CD4-positive, alpha-beta T cell treated with Interleukin-2 at 100 ng/mL for 4 hours (primary cell): ENCODE measurements at regions not wholly inside any gene's neighbourhood (a gene's known extent, or its start where the extent isn't known, plus 50 kb on each side); places are given as distances from the start of the nearest gene placed in this dataset.
A peak's percentile ranks its signal among the peaks of the same experiment; 100 is the strongest.

ENCODE experiments used
- DNase-seq: peaks from one replicate; pipeline ENCODE4 v3.0.0-alpha.2; 2020; ENCODE audit warnings: low spot score

DNA sequence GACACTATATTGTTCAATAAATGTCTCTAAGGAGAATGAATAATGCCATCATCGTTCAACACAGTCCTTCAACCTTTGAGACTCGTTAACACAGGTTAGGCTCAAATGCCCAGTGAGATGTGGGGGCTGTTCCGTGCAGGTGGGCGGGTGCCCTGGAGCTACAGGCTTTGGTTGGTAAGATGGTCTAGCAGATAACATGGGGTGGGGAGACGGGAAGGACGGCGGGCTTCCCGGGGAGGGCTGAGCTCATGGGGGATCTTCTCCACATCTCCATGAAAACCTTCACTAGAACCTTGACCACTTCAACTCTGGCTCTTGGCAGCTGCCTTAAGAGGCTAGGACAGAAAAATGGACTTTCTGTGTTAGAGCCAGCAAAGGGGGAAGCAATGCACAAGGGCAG lies 134.1 kb upstream of the TCERG1L start:
- no peak for DNase-seq

DNA sequence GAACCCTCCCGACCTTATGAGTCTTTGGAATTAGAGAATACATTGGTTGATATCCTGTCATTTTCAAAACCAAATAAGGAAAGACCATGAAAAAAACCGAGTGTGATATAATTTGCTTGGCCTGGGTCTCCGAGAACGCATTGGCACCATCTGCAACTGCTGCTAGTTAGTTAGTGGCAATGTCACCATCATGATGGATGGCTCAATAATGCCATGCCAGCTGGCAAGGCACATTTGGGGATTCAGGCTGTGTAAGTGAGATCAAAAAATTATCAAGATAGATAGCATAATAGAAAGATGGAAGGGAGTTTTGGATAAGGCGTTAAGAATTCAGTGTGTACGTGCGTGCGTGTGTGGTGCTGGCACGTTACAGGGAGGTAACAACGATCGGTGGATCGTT lies 134.7 kb upstream of the TCERG1L start:
- no peak for DNase-seq

DNA sequence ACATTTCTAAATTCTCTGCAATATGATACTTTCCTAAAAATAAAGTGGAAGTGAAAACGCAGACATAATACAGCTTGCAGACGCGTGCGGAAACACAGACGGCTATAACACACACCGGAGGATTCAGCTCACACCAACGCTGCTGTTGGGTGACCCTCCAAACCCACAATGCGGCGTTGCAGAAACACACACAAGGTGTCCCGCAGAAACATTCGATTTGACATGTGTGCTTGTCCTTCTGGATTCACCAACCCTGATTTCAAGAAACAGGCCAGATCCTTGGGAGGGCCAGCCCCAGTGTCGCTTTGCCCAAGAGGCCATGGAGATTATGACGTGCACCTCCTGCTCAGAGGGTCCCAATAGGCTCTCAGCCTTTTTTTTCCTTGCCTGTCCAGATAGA lies 136.7 kb upstream of the TCERG1L start:
- no peak for DNase-seq

DNA sequence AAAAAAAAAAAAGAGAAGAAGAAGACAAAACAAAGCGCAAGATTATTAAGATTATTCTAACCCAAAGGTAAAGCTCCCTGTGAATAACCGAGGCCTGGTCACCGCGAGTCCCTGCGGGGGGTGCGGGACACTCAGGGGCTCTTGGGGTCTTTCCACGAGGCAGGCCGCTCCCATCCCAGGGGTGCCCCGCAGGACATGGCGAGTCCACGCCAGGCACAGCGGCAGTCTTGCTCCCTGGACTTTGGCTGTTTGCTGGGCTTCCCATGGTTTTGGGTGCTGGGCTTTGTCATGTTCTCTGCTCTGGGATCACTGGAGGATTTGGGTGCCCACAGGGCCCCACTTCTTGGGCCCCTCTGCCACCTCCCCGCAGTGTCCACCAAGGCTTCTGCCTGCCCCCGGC lies 137.4 kb upstream of the TCERG1L start:
- DNase-seq, result no peak

DNA sequence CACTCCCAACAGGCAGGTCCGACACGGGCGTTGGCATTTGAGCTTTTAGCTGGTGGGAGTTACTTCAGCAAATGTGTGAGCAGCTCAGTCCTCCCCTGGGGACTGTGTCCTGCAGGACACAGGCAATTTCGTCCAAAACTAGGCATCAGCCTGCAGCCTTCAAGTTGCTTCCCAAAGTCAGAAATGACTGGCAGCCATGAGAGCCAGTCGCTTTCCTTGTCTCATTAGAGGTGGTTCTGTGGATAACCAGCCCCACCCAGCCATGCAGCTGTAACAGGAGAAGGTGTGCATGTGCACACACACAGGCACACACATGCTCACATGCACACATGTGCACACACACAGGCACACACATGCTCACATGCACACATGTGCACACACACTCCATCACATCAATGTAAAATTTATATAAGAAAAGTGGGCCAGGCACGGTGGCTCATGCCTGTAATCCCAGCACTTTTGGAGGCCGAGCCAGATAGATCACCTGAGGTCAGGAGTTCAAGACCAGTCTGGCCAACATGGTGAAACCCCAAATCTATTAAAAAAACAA lies 138.8 kb upstream of the TCERG1L start:
- DNase-seq, result no peak

DNA sequence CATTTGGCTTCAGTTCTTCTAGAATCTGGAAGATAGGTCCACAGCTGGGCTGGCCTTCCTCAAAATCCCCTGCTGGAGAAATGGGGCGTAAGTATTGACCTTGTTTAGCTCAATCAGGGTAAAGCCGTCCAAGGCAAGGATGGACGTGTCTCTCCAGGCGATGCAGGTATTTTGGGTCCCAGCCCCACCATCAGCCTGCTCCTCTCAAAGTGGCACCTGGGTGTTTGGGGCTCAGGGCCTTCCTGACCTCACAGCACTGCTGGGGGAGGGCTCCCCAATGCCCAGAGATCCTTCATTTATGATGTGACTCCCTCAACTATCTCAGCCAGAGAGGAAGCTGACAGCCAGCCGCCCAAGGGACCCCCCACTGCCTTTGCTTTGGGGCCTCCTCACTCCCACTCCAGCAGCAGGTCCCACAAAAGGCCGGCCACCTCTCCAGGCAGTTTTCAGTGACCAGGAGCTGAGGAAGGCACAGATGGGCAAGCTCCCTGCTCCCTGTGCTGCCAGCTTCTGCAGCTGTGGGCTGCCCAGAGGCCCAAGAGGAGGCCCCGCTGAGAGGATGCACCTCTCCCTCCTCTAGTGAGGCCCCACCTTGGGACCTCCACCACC lies 140.0 kb upstream of the TCERG1L start:
- DNase-seq, result no peak

DNA sequence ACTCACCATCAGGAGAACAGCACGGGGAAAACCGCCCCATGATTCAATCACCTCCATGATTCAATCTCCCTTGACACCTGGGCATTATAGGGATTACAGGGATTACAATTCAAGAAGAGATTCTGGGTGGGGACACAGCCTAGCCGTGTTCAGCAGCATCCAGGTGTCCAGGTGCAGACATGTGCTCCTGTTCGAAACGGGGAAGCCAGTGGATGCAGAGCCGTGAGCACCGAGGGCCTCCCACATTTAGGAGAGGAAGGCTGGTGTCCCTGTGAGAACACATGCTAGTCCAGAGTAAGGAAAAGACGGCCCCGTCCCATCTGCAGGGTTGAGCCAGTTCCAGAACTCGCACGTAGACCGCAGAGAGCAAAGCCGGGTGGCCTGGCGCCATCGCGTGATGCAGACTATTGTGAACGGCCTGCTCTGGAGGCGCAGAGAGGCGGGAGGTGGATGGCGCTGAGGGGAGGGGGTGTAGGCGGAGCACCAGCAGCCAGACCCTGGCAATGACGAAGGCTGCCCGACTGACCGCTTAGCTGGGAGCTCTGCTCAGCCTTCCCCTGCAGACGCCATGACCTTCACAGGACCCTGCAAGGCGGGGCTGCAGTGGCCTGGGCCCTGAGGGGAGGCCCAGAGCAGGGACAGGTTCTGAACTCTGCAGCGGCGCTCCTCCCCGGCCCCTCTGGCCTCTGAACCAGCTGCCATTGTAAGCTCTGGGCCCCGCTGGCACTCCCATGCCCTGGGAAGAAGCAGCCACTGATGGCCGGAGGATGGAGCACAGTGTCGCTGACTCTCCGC lies 141.6 kb upstream of the TCERG1L start:
- DNase-seq, result no peak

DNA sequence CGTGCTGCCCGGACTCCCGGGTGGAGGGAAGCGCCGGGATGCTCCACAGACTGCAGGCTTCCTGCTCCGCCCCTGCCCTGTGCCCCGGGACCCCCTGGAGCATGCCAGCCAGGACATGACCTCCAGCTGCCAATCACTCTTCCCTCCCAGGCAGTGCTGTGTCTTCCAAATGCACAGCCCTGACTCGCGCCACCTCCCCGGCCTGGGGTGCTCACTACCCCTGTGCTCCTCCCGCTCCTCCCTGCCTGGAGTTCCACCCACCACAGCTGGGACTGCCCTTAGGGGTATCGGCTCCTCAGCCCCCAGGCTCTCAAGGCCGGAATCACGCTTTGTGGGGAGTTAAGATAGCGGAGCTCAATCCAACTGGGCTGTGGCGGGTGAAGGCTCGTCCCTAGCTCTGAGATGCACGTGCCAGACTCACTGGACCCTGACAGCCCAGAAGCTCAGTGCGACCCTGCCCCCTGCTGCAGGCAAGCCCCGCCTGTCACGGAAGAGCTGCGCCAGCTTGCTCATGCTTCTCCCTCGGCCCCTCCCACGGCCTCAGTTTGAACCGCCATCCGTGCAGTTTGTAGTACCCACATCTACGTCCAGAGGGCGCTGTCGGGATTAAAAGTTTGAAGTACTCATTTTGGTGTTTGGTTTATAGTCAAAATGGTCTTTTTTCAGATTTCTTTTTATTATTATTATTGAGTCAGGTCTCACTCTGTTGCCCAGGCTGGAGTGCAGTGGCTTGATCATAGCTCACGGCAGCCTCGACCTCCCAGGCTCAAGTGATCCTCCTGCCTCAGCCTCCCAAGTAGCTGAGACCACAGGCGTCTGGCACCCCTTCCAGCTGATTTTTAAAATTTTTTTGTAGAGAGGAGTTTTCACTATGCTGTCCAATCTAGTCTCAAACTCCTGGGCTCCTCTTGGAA lies 142.5 kb upstream of the TCERG1L start:
- peak; percentile 41 for DNase-seq

DNA sequence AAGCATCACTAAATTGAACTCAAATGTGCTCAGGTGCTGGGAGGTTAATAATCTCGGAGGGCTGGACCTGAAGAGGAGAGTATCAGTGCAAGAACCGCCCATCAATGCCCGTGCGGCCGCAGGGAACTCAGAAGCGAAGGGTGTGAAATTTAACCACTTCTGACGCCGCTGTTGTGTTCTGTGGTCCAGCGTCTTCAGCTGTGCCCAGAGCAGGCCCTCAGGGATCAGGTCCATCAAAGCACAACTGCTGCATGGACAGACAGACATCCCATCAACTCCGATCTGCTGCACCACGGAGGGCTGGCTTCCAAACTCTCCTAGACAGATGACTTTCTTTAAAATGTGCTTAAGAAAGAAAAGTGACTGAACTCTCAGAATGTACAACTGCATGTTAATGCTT lies 144.9 kb upstream of the TCERG1L start:
- no peak for DNase-seq

DNA sequence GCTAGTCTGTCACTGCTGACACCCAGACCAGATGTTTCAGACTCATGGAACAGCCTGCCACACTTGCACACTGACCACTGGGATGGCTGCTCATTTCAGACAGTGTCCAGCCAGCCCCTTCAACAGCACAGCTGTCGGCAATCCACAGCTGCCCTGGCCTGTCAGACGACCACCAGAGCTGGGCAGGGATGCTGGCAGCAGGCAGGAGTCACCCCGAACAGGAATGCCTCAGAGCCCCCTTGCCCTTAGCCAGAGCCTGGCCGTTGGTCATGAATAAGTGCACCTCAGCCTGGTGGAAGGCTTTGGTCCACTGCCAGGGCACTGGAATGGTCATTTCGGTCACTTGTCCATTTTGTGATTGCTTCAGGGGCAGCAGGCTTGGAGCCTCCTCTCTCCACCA lies 149.6 kb upstream of the TCERG1L start:
- DNase-seq, result no peak

DNA sequence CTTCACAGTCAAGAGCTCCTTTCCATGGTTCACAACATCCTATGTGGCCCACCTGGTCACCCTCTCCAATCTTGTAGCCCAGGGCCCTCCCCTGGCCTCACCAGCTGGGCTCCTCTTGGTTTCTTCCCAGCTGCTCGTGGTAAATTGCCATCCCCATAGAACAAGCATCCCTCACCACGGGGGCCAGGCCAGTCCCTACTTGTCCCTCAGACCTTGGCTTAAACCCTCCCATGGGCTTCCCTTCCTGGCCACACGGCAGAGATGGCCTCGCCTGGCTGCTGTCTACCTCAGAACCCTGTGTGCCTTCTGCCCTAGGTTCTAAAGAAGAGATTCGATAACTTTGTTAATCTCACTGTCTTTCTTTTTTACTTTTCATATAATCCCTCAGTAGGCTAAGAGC lies 153.3 kb upstream of the TCERG1L start:
- no peak for DNase-seq

DNA sequence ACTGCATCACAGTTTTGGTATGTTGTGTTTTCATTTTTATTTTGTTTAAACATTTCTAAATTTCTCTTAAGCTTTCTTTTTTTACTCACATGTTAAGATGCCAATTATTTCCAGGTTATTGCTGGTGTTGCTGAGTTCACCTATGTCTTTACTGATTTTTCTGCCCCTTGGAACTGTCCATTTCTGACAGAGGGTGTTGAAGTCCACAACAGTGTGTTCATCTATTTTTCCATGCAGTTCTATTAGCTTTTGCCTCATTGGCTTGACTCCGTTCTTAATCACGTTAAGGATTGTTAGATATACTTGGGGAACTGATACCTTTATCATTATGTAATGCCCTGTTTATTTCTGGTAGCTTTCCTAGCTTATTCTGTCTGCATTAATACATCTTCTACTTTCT lies 158.0 kb upstream of the TCERG1L start:
- DNase-seq, result no peak

DNA sequence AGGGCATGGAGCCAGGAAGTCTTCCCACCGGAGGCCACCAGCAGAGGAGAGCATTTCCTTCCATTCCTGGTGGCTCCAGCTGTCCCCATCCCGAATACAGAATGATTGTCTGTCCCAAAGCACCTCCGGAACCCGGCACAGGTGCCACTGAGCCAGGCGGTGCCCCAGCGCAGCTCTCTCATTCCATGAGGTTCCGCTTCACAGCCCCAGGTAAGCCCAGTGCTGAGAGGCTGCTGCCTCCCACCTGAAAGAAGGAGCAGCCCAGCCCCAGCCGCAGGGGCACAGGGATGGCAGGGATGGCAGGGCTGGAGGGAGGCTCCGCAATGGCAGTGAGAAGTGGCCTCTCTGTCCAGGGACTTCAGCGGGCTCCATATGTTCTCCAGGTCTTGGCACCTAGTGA lies 162.1 kb upstream of the TCERG1L start:
- DNase-seq, result no peak

DNA sequence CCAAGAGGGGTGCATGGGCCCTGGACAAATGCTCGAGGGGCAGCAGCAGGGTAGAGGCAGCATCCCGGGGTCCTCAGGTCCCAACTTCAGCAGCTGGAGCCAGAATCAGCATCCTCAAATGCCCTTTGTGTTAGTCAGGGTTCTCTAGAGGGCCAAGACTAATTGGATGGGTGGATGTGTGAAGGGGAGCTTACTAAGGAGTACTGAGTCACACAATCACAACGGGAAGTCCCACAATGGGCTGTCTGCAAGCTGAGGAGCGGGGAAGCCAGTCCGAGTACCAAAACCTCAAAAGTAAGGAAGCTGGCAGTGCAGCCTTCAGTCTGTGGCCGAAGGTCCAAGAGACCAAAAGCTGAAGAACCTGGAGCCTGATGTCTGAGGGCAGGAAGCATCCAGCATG lies 162.9 kb upstream of the TCERG1L start:
- DNase-seq, result no peak

DNA sequence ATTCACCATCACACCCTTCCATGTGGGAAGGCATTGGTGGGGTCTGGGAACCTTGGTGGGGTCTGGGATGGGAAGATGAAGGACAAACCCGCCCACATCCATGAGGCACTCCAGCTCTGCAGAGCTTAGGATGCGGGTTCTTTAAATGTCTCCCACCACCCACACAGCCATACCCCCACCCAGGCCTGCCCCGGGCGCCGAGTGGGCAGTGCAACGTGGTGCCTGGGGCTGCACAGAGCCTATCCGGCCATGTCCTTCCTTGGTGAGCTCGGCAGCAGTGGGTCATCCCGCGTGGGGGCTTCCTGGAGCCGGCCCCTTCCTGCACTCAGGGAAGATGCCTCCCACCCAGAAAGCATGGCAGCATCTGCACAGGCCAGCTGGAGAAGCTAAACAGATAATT lies 163.5 kb upstream of the TCERG1L start:
- DNase-seq, result no peak

DNA sequence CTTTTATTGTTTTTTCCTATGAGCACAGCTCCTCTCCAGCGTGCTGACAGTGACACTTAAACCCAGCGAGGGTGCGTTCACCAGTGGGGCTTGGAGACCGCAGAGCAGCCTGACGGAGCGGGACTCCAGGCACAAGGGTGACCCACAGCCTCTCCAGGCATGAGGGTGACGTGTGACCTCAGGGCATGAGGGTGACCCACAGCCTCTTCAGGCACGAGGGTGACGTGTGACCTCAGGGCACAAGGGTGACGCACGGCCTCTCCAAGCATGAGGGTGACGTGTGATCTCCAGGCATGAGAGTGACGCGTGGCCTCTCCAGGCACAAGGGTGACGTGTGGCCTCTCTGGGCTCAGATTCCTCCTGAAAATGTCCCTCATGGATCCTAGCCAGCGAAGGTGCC lies 164.3 kb upstream of the TCERG1L start:
- no peak for DNase-seq

DNA sequence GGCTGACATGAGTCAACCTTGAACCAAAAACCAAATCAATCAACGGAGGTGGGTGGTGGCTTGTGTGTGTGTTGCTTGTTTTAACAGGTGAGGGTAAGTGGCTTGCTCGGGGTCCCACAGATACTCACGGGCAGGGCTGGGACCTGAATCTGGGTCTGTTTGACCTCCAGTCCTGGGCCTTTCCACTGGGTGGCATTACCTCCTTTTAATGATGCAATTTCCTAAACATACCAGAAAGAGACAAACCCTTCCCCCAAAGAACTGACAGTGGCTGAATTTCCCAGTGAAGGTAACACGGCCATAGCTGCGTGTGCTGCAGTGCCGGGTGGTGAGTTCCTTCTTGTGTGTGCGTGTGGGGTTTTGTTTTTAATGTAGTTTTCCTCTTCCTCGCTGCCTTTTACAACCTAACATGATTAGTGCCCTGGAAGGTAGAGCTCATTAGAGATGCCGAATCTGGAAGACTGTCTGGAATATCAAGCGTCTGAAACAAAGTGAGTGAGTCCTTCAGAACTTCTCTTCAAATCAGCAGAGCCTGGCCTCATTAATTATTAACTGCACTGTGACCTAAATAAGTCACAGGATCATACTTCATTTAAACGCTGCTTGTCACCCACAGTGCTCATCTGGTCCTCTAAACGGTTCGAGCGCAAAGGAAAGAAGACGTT lies 166.1 kb upstream of the TCERG1L start:
- DNase-seq, result no peak

DNA sequence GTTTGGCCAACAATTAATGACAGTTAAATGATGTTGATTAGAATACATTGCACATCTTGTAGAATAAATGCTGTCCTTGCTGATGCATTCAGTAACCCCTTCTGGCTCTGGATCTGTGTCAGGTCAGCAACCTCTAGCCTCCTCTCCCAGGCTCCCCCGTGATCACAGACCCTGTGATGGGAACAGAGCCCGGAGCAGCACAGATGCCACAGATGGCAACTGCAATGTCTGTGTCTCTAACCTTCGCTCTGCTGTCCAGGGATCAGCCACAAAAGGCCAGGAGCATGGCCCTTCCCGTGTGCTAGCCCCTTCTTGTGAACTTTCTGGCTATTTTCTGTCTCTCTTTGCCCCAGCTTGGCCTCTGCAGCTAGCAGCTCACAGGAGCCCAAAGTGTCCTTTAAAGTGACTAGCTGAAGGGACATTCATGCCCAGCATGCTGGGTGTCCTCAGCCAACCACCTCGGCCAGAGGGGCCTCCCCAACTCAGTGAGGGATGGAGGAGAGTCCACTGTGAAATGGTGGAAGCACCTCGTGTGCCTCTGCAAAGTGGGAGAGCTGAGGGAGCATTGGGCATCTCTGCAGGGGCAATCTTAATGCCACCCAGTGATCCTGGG lies 167.0 kb upstream of the TCERG1L start:
- DNase-seq, result no peak

DNA sequence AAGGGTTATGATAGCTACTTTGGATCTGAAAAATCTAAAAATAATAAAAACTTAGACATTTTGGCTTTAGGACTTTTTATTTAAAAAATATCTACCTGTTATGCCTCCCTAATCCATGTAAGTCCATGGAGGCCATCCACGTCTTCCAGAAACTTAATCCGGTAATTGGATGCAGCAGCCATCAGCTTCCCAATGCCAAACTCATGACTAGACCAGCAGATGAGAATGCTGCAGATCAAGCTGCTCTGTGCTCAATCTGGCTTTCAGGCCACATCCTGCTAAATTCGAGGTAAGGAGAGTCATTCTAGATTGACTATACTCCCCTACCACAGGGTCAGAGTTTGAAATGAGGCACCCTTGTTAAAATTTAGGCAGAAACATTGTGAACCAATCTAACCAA lies 168.5 kb upstream of the TCERG1L start:
- no peak for DNase-seq

DNA sequence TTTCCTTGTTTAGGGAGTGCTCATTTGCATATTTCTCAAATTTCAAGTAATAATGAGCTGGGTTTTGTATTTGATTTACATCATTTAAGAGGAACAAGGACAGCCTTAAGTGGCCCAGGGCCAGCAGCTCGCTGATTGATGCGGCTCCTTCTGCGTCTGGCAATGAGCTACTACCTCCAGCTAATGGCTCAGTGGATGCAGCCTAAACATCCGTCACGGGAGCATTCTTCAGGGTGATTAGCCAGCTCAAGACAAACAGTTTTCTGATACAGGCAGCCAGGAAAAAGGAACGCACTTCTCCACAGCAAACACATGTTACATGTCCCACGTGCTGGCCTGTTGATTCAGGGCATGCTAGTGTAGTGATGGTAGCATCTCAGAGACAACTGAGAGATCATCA lies 169.3 kb upstream of the TCERG1L start:
- no peak for DNase-seq

DNA sequence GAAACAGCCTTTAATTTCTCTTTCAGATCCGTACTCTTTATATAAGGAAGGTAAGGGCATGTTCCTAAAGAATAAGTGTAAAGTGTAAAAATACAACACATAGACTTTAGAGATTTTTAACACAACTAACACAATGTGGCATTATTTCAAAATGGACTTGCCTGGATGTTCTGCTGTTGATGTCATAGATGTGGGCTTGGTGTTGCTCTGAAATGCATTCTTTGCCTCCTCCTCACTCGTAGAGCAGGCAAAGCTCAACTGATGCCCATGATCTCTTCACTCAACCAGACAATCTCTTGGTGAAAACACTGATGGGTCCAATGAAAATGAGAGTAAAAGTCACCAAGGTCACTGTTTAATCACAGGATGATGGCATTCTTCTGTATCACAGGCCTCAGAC lies 174.2 kb upstream of the TCERG1L start:
- DNase-seq, result no peak

DNA sequence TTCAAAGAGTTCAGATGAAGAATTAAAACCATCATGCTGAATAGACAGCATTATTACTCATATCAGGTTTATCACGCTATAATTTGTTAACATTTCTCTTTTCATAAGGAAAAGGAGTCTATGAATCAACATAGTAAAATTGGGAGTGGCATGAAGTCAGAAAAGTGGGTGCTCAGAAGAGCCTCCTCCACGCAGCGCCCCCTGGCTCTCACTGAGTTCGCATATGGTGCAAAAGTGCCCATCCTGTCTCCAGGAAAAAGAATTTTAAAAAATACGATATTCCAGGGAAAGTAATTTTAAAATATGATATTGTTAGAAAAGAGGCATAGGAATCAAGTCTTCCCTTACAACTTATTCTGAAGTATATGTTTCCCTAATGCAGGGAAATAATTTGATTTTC lies 176.3 kb upstream of the TCERG1L start:
- DNase-seq, result no peak
